Femur (tissue), 1 donor: ENCODE measurements at regions not wholly inside any gene's neighbourhood (a gene's known extent, or its start where the extent isn't known, plus 50 kb on each side); places are given as distances from the start of the nearest gene placed in this dataset.

Source experiments
- DNase-seq: peaks from one replicate; pipeline ENCODE4 v3.0.0-alpha.2; 2017

GRCh38 chr12:118773956-118774723 is 207.2 kb upstream of the SRRM4 start:
- no peak for DNase-seq

- no peak for DNase-seq
Measured at GRCh38 chr12:118777504-118777903, 203.8 kb upstream of the SRRM4 start.

GRCh38 chr12:118778077-118778476 is 203.3 kb upstream of the SRRM4 start:
- no peak for DNase-seq

GRCh38 chr12:118780939-118781338 is 200.4 kb upstream of the SRRM4 start:
- DNase-seq = no peak

- no peak for DNase-seq
Measured at GRCh38 chr12:118781692-118782091, 199.6 kb upstream of the SRRM4 start.

- no peak for DNase-seq
Measured at GRCh38 chr12:118783703-118784102, 197.6 kb upstream of the SRRM4 start.

GRCh38 chr12:118790578-118790977 is 190.8 kb upstream of the SRRM4 start:
- DNase-seq = no peak

GRCh38 chr12:118813778-118814357 is 167.5 kb upstream of the SRRM4 start:
- DNase-seq = no peak

- no peak for DNase-seq
Measured at GRCh38 chr12:118816296-118816695, 165.0 kb upstream of the SRRM4 start.

GRCh38 chr12:118821386-118821925 is 159.9 kb upstream of the SRRM4 start:
- no peak for DNase-seq

GRCh38 chr12:118822512-118822911 is 158.8 kb upstream of the SRRM4 start:
- DNase-seq = no peak

GRCh38 chr12:118827047-118827446 is 154.3 kb upstream of the SRRM4 start:
- DNase-seq = no peak

GRCh38 chr12:118827606-118828005 is 153.7 kb upstream of the SRRM4 start:
- no peak for DNase-seq

GRCh38 chr12:118830296-118830695 is 151.0 kb upstream of the SRRM4 start:
- DNase-seq = no peak

GRCh38 chr12:118835926-118836325 is 145.4 kb upstream of the SRRM4 start:
- no peak for DNase-seq

- no peak for DNase-seq
Measured at GRCh38 chr12:118840399-118840798, 140.9 kb upstream of the SRRM4 start.

- no peak for DNase-seq
Measured at GRCh38 chr12:118840878-118841277, 140.5 kb upstream of the SRRM4 start.

- DNase-seq = no peak
Measured at GRCh38 chr12:118841588-118841987, 139.8 kb upstream of the SRRM4 start.

- DNase-seq = peak; percentile 32
Measured at GRCh38 chr12:118842866-118843265, 138.5 kb upstream of the SRRM4 start.

- no peak for DNase-seq
Measured at GRCh38 chr12:118846416-118846815, 134.9 kb upstream of the SRRM4 start.

GRCh38 chr12:118850244-118850825 is 131.0 kb upstream of the SRRM4 start:
- DNase-seq = no peak

GRCh38 chr12:118851891-118852290 is 129.4 kb upstream of the SRRM4 start:
- no peak for DNase-seq

GRCh38 chr12:118853634-118854033 is 127.7 kb upstream of the SRRM4 start:
- DNase-seq = no peak

GRCh38 chr12:118855858-118856257 is 125.5 kb upstream of the SRRM4 start:
- DNase-seq = no peak
